ENCODE measurements at regions not wholly inside any gene's neighbourhood (a gene's known extent, or its start where the extent isn't known, plus 50 kb on each side); places are given as distances from the start of the nearest gene placed in this dataset.

DNA sequence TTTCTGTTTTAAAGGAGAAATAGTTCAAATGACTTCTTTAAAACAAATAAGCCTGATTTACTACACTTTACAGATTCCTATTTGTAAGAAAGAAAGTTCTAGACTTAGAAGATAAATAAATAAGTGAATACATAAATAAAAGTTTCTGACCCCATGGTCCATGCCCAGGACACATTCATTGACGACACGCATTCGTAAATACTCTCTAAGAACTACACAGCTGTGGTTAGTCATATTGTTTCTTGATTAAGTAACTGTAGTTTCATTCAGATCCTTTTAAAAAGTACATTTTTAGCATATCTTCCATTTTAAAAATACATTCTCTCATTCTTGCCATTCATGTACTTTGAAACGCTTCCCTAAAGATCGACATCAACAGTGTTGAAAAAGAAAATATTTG lies 497.4 kb downstream of the SETD4 start:
- Histone ChIP-seq H3K9me3 (ENCODE audit: control insufficient read depth, insufficient read depth, low read length) (no peaks in the 10 kb centered on the region), H3K4me3 (ENCODE audit: low read length) (no peak overlapping the region), H3K4me1 (ENCODE audit: control insufficient read depth, low read length) (no peaks in the 10 kb centered on the region), H3K9me2 (replicated peaks; ENCODE audit: control insufficient read depth, low read length) (no peaks in the 10 kb centered on the region), H3K79me2 (ENCODE audit: control insufficient read depth, low read length) (no peaks in the 10 kb centered on the region), H3K36me3 (ENCODE audit: control insufficient read depth, low read length) (no peaks in the 10 kb centered on the region), H3K4me2 (ENCODE audit: low read length) (no peak overlapping the region), H3K27ac (ENCODE audit: low read depth, low read length) (no peak overlapping the region), H3K27me3 (ENCODE audit: control insufficient read depth, low read length) (peaks cover 17% of the 10 kb centered on the region), H3F3A (ENCODE audit: control insufficient read depth, insufficient read depth) (no peaks in the 10 kb centered on the region), H4K20me1 (ENCODE audit: control insufficient read depth, insufficient read depth, low read depth, low read length) (no peaks in the 10 kb centered on the region)
- TF ChIP-seq CTCF (IDR thresholded peaks at IDR 0.05; ENCODE audit: low read depth, low read length, poor library complexity, severe bottlenecking) = no peak
- TF ChIP-seq EZH2phosphoT487 (IDR thresholded peaks at IDR 0.05; ENCODE audit: borderline replicate concordance, low read length) = no peak

GRCh38 chr21:35561116-35561515 lies 499.2 kb downstream of the SETD4 start:
- Histone ChIP-seq H3K36me3 (ENCODE audit: control insufficient read depth, low read length) (no peaks in the 10 kb centered on the region), H3K9me2 (replicated peaks; ENCODE audit: control insufficient read depth, low read length) (no peaks in the 10 kb centered on the region), H4K20me1 (ENCODE audit: control insufficient read depth, insufficient read depth, low read depth, low read length) (no peaks in the 10 kb centered on the region), H3F3A (ENCODE audit: control insufficient read depth, insufficient read depth) (no peaks in the 10 kb centered on the region), H3K4me1 (ENCODE audit: control insufficient read depth, low read length) (no peaks in the 10 kb centered on the region), H3K9me3 (ENCODE audit: control insufficient read depth, insufficient read depth, low read length) (no peaks in the 10 kb centered on the region), H3K4me3 (ENCODE audit: low read length) (no peak overlapping the region), H3K27me3 (ENCODE audit: control insufficient read depth, low read length) (peaks cover 17% of the 10 kb centered on the region), H3K4me2 (ENCODE audit: low read length) (no peak overlapping the region), H3K79me2 (ENCODE audit: control insufficient read depth, low read length) (no peaks in the 10 kb centered on the region), H3K27ac (ENCODE audit: low read depth, low read length) (no peak overlapping the region)
- TF ChIP-seq EZH2phosphoT487 (IDR thresholded peaks at IDR 0.05; ENCODE audit: borderline replicate concordance, low read length) (no peak), CTCF (IDR thresholded peaks at IDR 0.05; ENCODE audit: low read depth, low read length, poor library complexity, severe bottlenecking) (no peak)

DNA sequence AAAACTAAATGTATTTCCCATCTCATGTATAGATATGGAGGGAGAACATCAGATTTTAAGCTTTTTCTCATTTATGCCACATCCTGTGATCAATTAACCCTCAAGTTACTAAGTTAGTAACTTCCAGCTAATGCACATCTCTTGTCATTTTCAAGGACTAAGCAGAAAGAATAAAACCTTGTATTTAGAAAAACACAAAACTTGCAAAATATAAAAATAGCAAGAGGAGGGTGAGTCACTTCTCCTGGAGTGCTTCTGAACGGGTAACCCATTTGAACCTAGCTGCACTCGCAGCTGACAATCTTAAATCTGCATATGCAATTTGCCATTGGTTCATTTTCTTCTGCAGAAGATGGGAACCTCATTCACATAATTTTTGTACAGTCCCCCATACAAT lies 500.5 kb downstream of the SETD4 start:
- H3K4me2 ChIP-seq (ENCODE audit: low read length) = no peak overlapping the region
- peaks cover 17% of the 10 kb centered on the region for H3K27me3 ChIP-seq (ENCODE audit: control insufficient read depth, low read length)
- no peak overlapping the region for H3K27ac ChIP-seq (ENCODE audit: low read depth, low read length)
- no peaks in the 10 kb centered on the region for H3K9me2 ChIP-seq (replicated peaks; ENCODE audit: control insufficient read depth, low read length)
- H3K4me3 ChIP-seq (ENCODE audit: low read length) = no peak overlapping the region
- H3K4me1 ChIP-seq (ENCODE audit: control insufficient read depth, low read length) = no peaks in the 10 kb centered on the region
- no peaks in the 10 kb centered on the region for H3K9me3 ChIP-seq (ENCODE audit: control insufficient read depth, insufficient read depth, low read length)
- H4K20me1 ChIP-seq (ENCODE audit: control insufficient read depth, insufficient read depth, low read depth, low read length) = no peaks in the 10 kb centered on the region
- H3F3A ChIP-seq (ENCODE audit: control insufficient read depth, insufficient read depth) = no peaks in the 10 kb centered on the region
- no peaks in the 10 kb centered on the region for H3K36me3 ChIP-seq (ENCODE audit: control insufficient read depth, low read length)
- no peak for TF ChIP-seq CTCF (IDR thresholded peaks at IDR 0.05; ENCODE audit: low read depth, low read length, poor library complexity, severe bottlenecking)
- no peak for TF ChIP-seq EZH2phosphoT487 (IDR thresholded peaks at IDR 0.05; ENCODE audit: borderline replicate concordance, low read length)
- H3K79me2 ChIP-seq (ENCODE audit: control insufficient read depth, low read length) = no peaks in the 10 kb centered on the region

Measured in DOHH2 (cell line).